GM21528 (cell line): ENCODE measurements at regions not wholly inside any gene's neighbourhood (a gene's known extent, or its start where the extent isn't known, plus 50 kb on each side); places are given as distances from the start of the nearest gene placed in this dataset.
"Not testable (repeated sequence)": the region's sequence is repeated elsewhere in the genome, so short reads cannot be mapped to it uniquely, and the experiment has no call there.

Experiments used
- ATAC-seq: cut with Tn5 transposase; IDR thresholded peaks from one replicate; pipeline ENCODE4 v1.9.1; 2021; ENCODE audit warnings: mild to moderate bottlenecking, moderate library complexity; ENCODE audit not compliant: unreplicated experiment, low FRiP score

DNA sequence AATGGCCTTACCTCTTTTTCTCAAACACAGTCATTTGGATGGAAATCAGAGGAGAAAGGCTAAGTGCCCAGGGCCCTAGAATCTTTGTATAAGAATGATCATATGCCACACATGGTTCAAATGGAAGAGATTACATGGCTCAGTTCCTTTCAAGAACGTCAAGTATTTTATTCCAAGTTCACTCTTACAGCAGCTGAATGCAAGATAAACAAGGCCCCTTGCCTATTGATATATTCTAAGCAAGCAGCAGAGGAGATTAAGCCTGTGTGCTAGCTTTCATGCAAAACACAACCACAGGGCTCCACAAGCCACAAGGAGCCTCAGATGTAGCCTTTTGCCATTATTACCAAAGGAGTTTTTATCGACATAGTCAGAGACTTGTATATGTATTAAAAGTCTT lies 55.3 kb upstream of the SLCO6A1 start:
- ATAC-seq = no peak

DNA sequence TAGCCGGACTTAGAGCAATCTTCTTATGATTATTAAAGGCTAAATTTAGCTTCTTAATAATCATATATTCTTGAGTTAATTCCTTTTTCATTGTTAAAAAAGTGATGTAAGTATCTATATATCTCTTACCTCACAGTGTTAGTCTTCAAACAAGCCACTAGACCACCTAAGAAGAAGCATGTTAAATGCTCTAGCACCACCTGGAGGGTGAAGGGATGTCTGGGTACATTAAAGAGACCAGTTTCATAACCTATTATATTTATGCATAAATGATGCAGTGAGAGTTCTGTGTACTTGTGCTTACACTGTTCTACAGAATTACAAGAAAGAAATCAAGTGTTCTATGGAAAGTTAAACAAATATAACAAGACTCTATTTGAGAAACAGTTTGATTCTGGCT lies 55.9 kb upstream of the SLCO6A1 start:
- no peak for ATAC-seq

DNA sequence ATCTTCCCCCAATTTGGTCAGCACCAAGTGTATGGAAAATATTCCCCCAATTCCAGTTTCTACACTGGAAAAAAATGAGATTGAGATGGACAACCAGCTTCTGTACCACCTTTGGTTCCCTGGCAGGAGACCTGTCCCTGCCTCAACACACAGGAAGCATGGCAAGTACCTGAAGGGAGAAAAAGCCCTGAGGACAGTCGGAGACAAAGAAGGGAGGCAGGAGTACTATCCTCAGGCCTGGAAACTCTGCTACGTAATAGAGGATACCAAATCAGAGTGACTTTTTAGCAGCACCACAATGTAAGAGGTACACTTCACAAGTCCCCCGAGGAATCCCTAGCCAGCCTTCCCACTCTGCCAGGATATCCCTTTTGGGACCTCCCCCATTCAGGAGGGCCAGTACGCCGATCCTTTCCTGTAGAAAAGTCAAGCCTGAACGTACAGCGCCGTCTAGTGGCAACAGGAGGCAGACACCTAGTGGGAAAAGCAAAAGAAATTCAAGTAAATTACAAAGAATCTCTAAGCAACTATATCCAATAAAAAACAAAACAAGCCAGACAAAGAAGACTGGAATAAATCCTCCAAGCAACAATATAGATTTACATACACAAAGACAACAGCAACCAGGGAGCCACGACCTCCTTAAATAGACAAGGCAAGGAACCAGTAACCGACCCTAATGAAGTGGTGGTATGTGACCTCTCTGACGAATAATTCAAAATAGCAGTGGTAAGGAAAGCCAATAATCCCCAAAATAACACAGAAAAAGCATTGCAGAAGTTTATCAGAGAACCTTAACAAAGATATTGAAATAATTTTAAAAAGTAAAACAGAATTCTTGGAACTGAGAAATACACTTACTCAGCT lies 63.3 kb upstream of the SLCO6A1 start:
- peak; percentile 74 for ATAC-seq

DNA sequence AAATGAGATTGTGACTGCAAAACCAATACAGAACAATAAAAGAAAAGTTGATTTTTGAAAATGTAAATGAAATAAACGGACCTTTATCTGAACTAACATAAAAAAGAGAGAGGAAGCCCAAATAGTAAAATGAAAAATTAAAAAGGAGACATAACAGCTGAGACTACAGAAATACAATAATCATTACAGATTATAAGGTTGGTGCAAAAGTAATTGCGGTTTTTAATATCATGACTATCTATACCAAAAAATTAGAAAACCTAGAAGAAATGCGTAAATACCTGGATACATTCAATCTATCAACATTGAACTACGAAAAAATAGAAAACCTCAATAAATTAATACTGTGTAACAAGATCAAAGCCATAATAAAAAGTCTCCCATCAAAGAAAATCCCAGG lies 71.9 kb upstream of the SLCO6A1 start:
- no peak for ATAC-seq

DNA sequence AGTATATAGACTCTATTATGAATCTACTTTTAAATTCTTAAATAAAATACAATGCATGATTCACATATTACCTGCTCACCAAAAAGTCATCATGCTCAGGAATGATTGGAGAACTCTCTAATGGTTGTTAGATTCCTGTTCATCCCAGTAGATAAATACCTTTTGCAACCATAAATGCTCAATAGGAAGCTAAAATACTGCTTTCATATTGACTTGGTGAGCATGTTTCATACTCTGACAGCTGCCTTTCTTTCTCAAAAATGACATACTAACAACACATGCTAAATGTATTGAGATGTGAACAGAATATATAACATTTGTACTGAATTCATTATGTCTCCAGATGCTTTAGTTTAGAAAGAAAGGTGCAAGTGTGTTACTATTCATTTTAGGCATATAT lies 79.6 kb upstream of the SLCO6A1 start:
- ATAC-seq = no peak

DNA sequence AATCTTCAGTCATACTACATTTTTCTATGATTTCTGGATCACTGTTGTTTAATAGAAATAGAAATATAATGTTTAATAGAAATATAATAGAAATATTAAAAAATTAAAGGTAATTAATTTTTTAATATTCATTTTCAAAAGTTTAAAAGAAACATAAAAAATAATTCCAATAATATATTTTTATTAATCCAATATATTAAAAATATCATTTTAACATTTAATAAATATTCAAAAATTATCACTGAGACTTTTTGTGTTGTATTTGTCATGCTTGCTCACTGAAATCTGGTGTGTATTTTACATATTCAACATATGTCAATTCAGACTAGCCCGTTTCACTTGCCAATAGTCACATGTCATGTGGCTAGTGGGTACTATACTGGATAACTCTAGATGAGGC lies 80.6 kb upstream of the SLCO6A1 start:
- no peak for ATAC-seq

DNA sequence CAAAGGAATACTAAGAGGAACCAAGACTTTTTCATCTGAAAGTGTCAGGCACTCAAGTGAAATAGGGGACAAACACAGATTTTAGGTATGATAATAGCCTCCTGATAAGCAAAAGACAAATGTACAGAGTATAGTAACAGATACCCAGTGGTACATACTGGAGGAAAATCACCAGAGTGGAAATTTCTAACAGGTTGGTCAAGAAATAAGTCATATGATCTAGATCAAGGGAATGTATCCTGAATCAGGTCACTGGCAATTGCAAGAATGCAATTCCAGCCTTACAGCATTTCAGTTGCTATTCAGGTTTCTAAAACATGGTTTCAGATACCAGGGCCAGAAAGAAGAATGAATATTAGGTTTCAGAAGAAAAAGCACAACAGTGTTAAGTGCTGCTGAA lies 82.2 kb upstream of the SLCO6A1 start:
- no peak for ATAC-seq

DNA sequence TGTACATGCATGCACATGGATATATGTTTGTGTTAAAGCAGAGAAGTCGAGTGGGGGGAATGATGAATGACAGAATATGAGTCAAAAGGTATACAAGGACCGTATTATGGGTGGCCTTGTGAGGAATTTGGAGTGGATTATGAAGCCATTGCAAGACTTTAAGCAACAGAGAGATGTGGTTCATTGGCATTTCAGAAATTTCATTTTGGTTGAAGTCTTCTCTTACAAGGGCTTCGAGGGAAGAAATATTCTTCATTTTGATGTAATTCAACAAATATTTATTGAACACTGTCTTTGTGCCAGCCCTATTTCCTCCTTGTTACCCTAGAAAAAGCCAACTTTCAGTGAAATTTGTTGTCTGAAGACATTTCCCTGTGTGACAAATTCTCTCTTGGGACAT lies 83.9 kb upstream of the SLCO6A1 start:
- no peak for ATAC-seq

DNA sequence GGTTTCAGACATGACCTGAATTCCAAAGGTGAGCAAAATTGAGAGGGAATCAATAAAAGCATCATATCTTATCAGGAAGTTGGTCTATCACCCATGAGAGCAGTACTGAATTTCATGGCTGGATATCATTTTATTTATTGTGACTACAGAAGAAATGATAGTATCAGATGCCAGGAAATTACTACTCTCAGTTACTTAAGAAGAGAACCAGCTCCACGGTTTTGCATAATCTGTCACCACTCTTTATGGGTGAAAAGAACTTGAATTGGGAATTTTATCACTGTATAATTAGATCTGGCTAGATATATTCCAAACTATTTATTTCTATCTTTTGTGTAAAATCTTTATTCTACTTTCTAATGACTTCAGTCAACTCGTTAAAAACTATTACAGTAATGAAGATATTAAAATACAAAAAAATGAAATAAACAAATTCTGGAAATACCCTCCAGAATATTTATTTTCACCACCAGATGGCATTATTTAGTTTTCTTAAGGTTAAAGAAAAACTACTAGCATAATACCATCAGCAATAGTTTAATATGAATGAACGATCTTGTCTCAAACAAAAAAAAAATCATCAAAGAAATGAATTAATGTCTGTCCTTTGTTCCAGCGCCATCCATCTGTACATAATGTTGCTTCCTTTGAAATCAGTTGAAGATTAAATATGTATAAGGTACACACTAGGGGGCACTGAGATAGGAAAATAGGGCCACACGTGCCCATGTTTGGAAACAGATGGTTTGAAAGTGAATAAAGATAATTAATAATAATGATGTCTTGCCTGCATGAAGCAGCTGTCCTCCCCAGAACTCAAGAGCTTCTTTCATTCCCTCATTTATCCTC lies 84.7 kb upstream of the SLCO6A1 start:
- no peak for ATAC-seq

DNA sequence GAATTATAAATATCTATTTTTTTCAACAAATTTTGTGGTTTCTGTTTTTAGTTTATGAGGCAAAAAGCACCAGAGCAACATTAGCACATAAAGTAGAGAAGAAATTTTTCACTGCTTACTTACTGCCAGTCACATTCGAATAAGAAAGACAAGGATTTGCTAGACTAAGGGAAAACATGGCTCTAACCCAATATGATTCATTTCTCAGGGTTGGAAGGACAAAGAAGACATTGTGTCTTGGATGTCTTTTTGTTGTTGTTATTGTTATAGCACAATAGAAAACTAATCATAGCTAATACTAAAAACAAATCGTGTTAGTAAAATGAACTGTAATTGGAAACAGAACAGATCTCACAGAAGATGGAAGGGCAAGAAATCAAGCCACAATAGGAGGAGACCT lies 90.9 kb upstream of the SLCO6A1 start:
- ATAC-seq = no peak

DNA sequence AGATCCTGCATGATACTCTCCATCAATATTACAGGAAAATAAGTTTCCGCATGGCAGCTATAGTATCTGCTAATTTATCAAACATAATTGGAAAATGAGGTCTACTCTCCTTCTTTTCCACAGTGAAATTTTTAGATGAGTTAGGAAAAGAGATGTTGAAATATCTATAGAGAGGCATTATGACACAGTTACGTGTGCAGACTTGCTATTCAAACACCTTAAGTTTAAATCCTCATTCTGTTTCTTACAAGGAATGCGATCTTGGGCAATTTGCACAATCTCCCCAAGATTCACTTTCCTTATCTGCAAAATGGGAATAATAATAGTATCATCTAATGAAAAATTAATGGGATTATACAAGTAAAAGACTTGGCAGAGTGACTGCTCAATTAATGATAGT lies 91.7 kb upstream of the SLCO6A1 start:
- no peak for ATAC-seq

DNA sequence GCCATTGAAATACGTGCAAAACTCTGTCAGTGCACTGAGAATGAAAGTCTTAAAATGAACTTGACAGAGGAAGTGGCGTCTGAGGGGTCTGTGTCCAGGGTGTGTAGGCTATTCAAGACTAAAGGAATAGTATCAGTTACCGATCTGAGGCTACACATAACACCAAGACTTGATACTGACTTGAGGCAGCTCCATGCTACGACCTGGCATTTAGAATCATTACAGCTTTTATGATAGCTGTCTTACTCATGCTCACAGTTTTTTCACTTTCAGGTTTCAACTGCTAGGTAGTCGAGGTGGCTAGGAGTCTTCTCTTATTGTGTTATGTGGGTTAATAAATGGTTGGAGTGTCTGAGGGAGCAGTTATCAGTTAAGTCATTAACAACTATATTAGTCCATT lies 92.8 kb upstream of the SLCO6A1 start:
- peak; percentile 78 for ATAC-seq

DNA sequence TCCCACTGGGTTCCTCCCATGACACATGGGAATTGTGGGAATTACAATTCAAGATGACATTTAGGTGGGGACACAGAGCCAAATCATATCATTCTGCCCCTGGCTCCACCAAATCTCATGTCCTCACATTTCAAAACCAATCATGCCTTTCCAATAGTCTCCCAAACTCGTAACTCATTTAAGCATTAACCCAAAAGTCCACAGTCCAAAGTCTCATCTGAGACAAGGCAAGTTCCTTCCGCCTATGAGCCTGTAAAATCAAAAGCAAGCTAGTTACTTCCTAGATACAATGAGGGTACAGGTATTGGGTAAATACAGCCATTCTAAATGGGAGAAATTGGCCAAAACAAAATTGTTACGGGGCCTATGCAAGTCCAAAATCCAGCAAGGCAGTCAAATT lies 93.8 kb upstream of the SLCO6A1 start:
- ATAC-seq = not testable (repeated sequence)

DNA sequence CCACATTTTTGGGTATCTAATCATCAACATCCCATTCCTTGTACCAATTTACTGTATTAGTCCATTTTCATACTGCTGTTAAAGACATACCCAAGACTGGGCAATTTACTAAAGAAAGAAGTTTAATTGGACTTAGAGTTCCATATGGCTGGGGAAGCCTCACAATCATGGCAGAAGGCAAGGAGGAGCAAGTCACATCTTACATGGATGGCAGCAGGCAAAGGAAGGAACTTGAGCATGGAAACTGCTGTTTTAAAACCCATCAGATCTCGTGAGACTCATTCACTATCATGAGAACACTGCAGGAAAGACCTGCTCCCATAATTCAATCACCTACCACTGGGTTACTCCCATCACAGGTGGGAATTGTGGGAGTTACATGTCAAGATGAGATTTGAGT lies 95.4 kb upstream of the SLCO6A1 start:
- ATAC-seq = no peak

DNA sequence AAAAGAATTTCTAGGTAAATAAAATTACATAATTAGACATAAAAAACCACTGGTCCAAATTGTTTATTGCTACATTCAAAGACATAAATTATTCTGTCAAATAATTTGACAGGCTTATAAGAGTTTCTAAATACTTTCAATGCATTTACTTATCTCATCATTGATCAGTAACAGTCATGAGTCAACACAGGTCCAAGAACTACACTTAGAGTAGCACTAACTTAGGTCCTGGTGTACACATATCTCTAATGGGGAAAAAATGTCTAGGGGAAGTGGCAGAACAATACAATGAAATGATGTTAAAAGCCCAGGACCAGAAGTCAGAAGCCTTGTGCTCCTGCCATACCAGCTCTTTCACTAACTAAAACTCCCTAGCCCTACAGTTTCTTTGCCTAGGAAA lies 96.5 kb upstream of the SLCO6A1 start:
- no peak for ATAC-seq

DNA sequence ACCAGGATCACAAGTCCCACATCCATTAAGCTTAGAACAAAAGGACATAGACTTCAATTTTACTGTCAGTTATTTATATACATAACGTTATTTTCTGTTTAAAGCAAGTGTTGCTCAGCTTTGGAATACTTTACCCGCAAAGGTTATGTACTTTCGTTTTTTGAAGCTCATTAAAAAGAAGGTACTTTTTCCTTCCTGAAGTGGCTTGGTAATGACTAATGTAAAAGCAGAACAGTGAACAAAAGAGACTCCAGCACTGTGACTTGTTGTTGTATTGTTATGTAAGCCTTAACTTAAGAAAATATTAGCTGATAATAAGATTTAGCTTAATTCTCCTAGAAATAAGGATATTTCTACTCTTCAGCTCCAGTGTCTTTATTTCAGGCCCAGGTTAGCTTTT lies 97.3 kb upstream of the SLCO6A1 start:
- ATAC-seq = peak; percentile 66

DNA sequence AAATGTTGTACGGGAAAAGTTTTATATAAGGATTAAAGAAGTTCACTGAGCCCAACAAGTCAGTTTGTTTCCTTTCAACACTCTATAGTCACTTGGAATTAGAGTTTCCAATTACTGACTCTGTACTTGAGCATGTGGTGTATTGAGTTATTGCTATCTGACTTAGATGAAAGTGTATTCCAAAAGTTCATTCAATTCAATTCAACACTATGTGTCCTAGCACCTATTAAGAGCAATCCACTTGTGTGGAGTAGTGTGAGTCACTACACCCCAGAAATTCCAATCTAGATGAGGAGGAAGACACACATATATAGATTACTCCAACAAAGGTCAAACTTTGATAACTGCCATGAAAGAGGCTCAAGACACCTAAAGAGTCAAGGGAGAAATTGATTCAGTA lies 98.2 kb upstream of the SLCO6A1 start:
- ATAC-seq = no peak

DNA sequence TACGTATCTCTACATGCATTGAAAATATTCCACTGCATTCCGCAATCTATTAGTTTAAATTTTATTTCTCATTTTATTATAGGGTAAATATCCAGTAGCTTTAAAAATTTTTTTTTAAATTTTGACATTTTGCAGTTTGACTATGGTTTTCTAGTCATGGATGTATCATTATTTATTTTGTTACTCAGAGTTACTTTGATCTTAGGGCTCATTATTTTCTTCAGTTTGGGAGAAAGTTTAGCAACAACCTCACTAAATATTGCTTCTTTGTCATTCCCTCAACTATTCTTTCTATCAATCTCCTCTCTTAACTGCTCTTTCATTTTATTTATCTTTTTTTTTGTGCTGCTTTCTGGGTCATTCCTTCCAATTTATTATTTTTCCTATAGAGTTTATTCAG lies 100.5 kb upstream of the SLCO6A1 start:
- no peak for ATAC-seq

DNA sequence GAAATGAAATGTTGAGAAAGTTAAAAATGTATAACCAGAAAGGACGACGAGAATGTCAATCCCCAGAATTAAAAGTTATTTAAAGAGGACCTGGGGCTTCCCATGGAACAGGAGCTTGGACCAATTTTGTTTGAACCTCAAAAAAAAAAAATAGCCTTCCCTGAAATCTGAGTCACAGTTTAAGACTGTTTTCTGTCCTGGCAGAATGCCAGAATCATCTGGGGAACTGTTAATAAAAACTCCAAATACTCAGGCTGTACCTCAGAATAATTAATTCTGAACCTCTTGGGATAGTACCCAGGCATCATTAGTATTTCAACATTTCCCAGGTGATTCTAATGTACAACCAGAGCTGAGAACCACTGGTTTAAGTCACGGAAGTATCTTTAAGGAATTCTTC lies 102.2 kb upstream of the SLCO6A1 start:
- ATAC-seq = no peak

DNA sequence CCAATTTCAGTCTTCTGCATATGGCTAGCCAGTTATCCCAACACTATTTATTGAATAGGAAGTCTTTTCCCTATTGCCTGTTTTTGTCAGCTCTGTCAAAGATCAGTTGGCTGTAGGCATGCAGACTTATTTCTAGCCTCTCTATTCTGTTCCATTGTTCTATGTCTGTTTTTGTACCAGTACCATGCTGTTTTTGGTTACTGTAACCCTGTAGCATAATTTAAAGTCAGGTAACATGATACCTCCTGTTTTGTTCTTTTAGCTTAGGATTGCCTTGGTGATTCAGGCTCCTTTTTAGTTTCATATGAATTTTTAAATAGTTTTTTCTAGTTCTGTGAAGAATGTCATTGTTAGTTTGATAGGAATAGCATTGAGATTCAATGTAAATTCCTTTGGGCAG lies 104.9 kb upstream of the SLCO6A1 start:
- no peak for ATAC-seq

DNA sequence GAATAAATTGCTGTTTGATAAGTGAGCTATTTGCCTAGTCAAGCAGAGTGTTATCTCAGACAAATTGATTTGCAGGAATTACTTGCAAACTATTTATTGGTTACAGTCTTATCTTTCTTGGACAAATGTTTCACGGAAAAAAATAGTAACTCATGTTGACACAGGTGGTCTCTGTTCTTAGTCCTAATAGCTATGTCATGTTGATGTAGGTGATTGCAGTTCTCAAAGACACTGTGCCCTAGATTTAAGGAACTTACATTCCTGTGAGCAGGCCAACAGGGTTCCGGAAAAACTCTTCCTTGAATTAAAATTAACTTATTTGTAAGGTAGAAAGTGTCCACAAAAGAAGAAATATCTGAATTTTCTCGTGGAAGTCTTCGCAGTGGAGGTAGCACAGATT lies 109.6 kb upstream of the SLCO6A1 start:
- no peak for ATAC-seq

DNA sequence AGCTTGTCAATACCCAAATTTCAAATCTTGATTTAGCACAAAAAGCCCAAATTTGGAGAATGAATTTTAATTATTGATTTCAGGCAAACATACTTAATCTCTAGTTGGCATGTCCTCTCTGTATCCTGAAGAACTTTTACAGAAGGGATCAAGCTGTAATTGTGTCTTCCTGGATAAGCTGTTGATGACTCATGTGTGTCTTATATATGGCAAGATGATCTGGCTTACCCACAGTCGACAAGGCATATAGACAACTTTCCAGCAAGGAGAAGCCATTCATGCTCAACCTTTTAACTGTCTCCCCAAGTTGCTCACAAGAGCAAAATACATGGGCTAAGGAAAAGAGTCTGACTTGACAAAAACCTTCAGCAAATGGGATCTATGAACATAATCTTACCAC lies 112.5 kb upstream of the SLCO6A1 start:
- no peak for ATAC-seq
